OCI-LY1 (cell line): ENCODE measurements at regions not wholly inside any gene's neighbourhood (a gene's known extent, or its start where the extent isn't known, plus 50 kb on each side); places are given as distances from the start of the nearest gene placed in this dataset.

Source experiments
- EZH2 ChIP-seq: fragments of 200-600 bp; sonication (generic), shearing (Covaris generic); IDR thresholded peaks from 2 replicates; pipeline ENCODE4 v1.8.0; 2017; ENCODE audit warnings: borderline replicate concordance, mixed run types, mild to moderate bottlenecking, antibody characterized with exemption, low read length, moderate library complexity, mixed read lengths
- TF ChIP-seq, protein P1 (sequence below): fragments of 200-600 bp; sonication (generic), shearing (Covaris generic); IDR thresholded peaks from 2 replicates; pipeline ENCODE4 v1.5.1; 2017; ENCODE audit warnings: mild to moderate bottlenecking, antibody characterized with exemption, low read length, moderate library complexity, mixed read lengths

DNA sequence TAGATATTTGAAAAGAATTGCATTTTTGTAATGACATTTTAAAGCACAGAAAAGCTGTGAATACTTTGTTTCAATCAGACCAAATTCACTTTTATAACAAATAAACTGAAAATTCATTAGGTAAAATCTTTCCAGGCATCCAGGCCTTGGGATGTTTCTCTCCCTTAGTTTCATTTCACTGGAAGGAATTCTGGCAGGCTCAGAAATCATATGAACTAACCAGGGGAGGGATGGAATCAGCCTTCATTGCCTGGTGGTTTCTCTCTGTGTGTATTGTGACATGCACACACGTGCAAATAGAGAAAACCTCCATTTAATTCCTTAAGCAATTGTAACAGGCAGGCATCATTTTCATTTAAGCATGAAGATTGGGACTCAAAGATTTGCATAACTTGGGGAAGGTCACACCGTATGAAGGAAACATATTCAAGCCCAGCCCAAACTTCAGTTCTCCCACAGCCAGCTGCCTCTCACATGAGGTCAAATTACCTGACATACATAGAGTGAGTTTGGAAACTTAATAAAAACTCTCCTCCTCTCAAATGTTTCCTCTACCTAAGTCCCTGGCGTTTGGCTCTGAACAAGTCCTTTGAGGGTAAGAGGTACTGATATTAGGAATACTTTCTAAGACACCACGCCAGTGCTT, 376.1 kb upstream of the MCTP2 start:
- TF ChIP-seq, protein P1, sequence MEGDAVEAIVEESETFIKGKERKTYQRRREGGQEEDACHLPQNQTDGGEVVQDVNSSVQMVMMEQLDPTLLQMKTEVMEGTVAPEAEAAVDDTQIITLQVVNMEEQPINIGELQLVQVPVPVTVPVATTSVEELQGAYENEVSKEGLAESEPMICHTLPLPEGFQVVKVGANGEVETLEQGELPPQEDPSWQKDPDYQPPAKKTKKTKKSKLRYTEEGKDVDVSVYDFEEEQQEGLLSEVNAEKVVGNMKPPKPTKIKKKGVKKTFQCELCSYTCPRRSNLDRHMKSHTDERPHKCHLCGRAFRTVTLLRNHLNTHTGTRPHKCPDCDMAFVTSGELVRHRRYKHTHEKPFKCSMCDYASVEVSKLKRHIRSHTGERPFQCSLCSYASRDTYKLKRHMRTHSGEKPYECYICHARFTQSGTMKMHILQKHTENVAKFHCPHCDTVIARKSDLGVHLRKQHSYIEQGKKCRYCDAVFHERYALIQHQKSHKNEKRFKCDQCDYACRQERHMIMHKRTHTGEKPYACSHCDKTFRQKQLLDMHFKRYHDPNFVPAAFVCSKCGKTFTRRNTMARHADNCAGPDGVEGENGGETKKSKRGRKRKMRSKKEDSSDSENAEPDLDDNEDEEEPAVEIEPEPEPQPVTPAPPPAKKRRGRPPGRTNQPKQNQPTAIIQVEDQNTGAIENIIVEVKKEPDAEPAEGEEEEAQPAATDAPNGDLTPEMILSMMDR, result no peak
- TF ChIP-seq EZH2, result no peak
